Activated CD4-positive, alpha-beta T cell treated with anti-CD3 and anti-CD28 coated beads, Interleukin-10, Interleukin-2, amounts not matched to agents 100 ng/mL and 50 ng/mL, durations not matched to agents 16 hours and 8 hours (primary cell): ENCODE measurements at regions not wholly inside any gene's neighbourhood (a gene's known extent, or its start where the extent isn't known, plus 50 kb on each side); places are given as distances from the start of the nearest gene placed in this dataset.
"Not testable (repeated sequence)": the region's sequence is repeated elsewhere in the genome, so short reads cannot be mapped to it uniquely, and the experiment has no call there.

Experiments used
- DNase-seq: peaks from one replicate; pipeline ENCODE4 v3.0.0-alpha.2; 2020

GRCh38 chr1:102497810-102498209 is 501.1 kb upstream of the OLFM3 start:
- DNase-seq = not testable (repeated sequence)

GRCh38 chr1:102472520-102472919 is 475.8 kb upstream of the OLFM3 start:
- DNase-seq = no peak

GRCh38 chr1:102470767-102471166 is 474.0 kb upstream of the OLFM3 start:
- no peak for DNase-seq

- no peak for DNase-seq
These were observed 469.8 kb upstream of the OLFM3 start for GRCh38 chr1:102466487-102466886.

GRCh38 chr1:102463328-102463727 is 466.6 kb upstream of the OLFM3 start:
- DNase-seq = no peak

- not testable (repeated sequence) for DNase-seq
These were observed 445.6 kb upstream of the OLFM3 start for GRCh38 chr1:102442317-102442716.

- no peak for DNase-seq
These were observed 438.8 kb upstream of the OLFM3 start for GRCh38 chr1:102435483-102435882.

GRCh38 chr1:102434421-102434820 is 437.7 kb upstream of the OLFM3 start:
- DNase-seq = peak; percentile 57

GRCh38 chr1:102431253-102431652 is 434.5 kb upstream of the OLFM3 start:
- no peak for DNase-seq

GRCh38 chr1:102420034-102420433 is 423.3 kb upstream of the OLFM3 start:
- DNase-seq = no peak
